Tibial artery (tissue), 4 donors: ENCODE measurements at regions not wholly inside any gene's neighbourhood (a gene's known extent, or its start where the extent isn't known, plus 50 kb on each side); places are given as distances from the start of the nearest gene placed in this dataset.
"Not testable (repeated sequence)": the region's sequence is repeated elsewhere in the genome, so short reads cannot be mapped to it uniquely, and the experiment has no call there.

Experiments used
- DNase-seq, 2 donors: peaks; one replicate each; pipeline ENCODE4 v3.0.0-alpha.2; 2019
- H3K27ac ChIP-seq, 2 donors: fragments of 200-600 bp; sonication (generic) in 1 of 2; 1 replicate in 1 of 2; 2 replicates in 1 of 2; pipeline ENCODE4 v1.5.1; 2018 to 2019; ENCODE audit warnings: mild to moderate bottlenecking in 1 of 2
- H3K27me3 ChIP-seq, 2 donors: fragments of 200-600 bp; sonication (generic) in 1 of 2; one replicate each; pipeline versions ENCODE4 v1.5.1 to v1.6.0; 2016 to 2019
- H3K36me3 ChIP-seq, 3 donors: fragments of 200-600 bp; sonication (generic) in 2 of 3; one replicate each; pipeline ENCODE4 v1.5.1; 2016 to 2019; ENCODE audit warnings: mild to moderate bottlenecking in 2 of 3
- H3K4me1 ChIP-seq, 4 donors: fragments of 200-600 bp; sonication (generic) in 2 of 4; 1 replicate in 3 of 4; 2 replicates in 1 of 4; pipeline ENCODE4 v1.5.1; 2016 to 2019
- H3K4me3 ChIP-seq, 2 donors: fragments of 200-600 bp; sonication (generic) in 1 of 2; 1 replicate in 1 of 2; 2 replicates in 1 of 2; pipeline ENCODE4 v1.5.1; 2018 to 2019; ENCODE audit warnings: mild to moderate bottlenecking in 2 of 2
- H3K9me3 ChIP-seq, 3 donors: fragments of 200-600 bp; sonication (generic) in 1 of 3; one replicate each; pipeline ENCODE4 v1.5.1; 2016 to 2019
- intact Hi-C: fragments of 100-400 bp; cut with DNase I; formaldehyde crosslinking; loops from one replicate; pipeline ENCODE4 v1.15.0; 2023; ENCODE audit warnings: low total_unique reads
- TF ChIP-seq, protein P1 (sequence below), 2 experiments: fragments of 200-600 bp in 1 of 2; fragments of 450-650 bp in 1 of 2; IDR thresholded peaks; one replicate each; pipeline ENCODE4 v1.5.1; 2017 to 2019; ENCODE audit warnings: antibody characterized with exemption in 2 of 2, mild to moderate bottlenecking in 1 of 2, moderate library complexity in 1 of 2

DNA sequence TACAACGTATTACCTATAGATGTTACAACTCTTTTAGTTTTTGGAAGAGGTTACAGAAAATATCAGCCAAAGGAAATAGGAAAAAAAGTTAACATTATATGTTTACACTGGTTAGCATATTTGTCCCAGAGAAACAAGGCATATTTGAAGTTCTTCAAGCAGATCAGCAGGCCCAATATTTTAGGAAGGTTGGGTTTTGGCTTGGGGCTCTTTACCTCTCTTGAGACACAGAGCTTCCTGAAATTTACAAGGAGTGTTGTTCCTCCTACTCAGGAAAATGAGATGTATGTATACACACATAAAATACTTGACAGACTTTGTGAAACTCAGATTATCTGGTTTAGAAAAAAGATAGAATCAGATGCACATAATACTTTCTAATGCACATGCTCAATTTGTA, 323.6 kb downstream of the HGF start:
- Histone ChIP-seq H3K27ac (no peak overlapping the region), H3K27me3 (no peaks in the 10 kb centered on the region), H3K9me3 (no peaks in the 10 kb centered on the region), H3K4me3 (no peak overlapping the region), H3K4me1 (no peaks in the 10 kb centered on the region), H3K36me3 (no peaks in the 10 kb centered on the region)
- TF ChIP-seq, protein P1, sequence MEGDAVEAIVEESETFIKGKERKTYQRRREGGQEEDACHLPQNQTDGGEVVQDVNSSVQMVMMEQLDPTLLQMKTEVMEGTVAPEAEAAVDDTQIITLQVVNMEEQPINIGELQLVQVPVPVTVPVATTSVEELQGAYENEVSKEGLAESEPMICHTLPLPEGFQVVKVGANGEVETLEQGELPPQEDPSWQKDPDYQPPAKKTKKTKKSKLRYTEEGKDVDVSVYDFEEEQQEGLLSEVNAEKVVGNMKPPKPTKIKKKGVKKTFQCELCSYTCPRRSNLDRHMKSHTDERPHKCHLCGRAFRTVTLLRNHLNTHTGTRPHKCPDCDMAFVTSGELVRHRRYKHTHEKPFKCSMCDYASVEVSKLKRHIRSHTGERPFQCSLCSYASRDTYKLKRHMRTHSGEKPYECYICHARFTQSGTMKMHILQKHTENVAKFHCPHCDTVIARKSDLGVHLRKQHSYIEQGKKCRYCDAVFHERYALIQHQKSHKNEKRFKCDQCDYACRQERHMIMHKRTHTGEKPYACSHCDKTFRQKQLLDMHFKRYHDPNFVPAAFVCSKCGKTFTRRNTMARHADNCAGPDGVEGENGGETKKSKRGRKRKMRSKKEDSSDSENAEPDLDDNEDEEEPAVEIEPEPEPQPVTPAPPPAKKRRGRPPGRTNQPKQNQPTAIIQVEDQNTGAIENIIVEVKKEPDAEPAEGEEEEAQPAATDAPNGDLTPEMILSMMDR (IDR thresholded peaks at IDR 0.05), result no peak
- DNase-seq, result no peak
- intact Hi-C loops, result no loop called here

DNA sequence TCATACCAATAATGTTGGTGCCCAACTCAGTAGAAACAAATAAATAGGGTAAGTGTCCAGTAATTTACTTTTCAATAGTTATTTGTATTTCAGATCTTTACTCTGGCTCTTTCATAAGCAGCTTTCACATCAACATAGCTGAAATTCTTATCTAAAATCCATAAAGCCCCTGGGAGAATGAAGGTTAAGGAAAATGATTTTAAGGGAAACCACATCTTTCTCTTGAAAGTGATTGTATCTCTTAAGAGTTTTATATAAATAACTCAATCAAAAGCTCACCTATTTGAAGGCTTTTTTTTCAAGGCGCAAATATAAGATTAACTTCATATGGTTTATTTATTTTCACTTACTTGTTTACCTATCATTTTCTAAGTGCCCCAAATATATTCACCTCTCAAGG, 324.4 kb downstream of the HGF start:
- DNase-seq, result no peak
- H3K27ac ChIP-seq, result no peak overlapping the region
- intact Hi-C loops, result no loop called here
- no peaks in the 10 kb centered on the region for H3K36me3 ChIP-seq
- no peaks in the 10 kb centered on the region for H3K4me1 ChIP-seq
- TF ChIP-seq, protein P1 (IDR thresholded peaks at IDR 0.05), result no peak
- H3K4me3 ChIP-seq, result no peak overlapping the region
- no peaks in the 10 kb centered on the region for H3K9me3 ChIP-seq
- H3K27me3 ChIP-seq, result no peaks in the 10 kb centered on the region

DNA sequence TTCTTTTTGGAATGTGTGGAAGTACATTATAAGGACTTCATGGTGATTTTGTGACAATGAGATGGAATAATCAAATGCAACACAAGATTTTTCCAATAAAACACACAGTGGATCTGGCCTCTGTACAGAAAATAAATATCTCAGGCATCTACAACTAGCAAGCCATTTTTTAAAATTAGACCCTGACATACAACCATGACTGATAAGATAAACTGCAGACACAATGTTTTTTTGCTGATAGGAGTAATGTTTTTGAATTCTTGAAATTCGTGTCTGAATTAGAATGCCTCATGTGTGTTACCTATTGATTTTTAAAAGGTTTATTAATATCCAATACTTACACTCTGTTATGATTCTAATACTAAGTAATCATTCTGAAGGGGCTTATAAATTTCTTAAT, 328.1 kb downstream of the HGF start:
- Histone ChIP-seq H3K9me3 (no peaks in the 10 kb centered on the region), H3K4me1 (no peaks in the 10 kb centered on the region), H3K4me3 (no peak overlapping the region), H3K36me3 (no peaks in the 10 kb centered on the region), H3K27ac (no peak overlapping the region), H3K27me3 (no peaks in the 10 kb centered on the region)
- TF ChIP-seq, protein P1 (IDR thresholded peaks at IDR 0.05), result no peak
- no peak for DNase-seq
- intact Hi-C loops, result no loop called here

DNA sequence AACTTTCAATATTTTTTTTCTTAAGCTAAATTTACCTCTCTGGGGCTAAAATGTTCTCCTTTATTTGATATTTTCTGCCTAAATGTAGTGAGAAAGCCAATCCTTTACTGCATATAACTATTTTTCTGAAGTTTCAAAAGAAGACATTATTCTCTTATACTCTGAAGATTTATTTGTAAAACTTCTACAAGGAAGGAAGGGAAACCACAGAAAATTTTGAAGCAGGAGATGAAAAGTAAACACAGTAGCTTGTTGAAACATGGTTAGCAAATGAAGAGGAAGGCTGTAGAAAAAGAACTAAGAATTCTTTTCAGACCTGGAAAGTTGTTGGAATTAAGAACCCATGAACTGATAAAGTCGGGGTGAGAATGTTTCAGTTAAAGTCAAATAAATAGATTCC, 330.3 kb downstream of the HGF start:
- Histone ChIP-seq H3K4me3 (no peak overlapping the region), H3K27me3 (no peaks in the 10 kb centered on the region), H3K27ac (no peak overlapping the region), H3K9me3 (no peaks in the 10 kb centered on the region), H3K4me1 (no peaks in the 10 kb centered on the region), H3K36me3 (no peaks in the 10 kb centered on the region)
- intact Hi-C loops, result no loop called here
- TF ChIP-seq, protein P1 (IDR thresholded peaks at IDR 0.05), result no peak
- no peak for DNase-seq

DNA sequence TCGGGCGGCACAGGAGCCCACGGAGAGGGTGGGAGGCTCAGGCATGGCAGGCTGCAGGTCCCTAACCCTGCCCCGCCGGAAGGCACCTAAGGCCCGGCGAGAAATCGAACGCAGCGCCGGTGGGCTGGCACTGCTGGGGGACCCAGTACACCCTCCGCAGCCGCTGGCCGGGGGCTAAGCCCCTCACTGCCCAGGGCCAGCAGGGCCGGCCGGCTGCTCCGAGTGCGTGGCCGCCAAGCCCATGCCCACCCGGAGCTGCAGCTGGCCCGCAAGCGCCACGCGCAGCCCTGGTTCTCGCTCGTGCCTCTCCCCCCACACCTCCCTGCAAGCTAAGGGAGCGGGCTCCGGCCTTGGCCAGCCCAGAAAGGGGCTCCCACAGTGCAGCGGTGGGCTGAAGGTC, 332.7 kb downstream of the HGF start:
- DNase-seq, H3K4me3 ChIP-seq, H3K36me3 ChIP-seq, intact Hi-C loops, H3K27ac ChIP-seq, H3K4me1 ChIP-seq, H3K9me3 ChIP-seq, H3K27me3 ChIP-seq: not testable (repeated sequence)

DNA sequence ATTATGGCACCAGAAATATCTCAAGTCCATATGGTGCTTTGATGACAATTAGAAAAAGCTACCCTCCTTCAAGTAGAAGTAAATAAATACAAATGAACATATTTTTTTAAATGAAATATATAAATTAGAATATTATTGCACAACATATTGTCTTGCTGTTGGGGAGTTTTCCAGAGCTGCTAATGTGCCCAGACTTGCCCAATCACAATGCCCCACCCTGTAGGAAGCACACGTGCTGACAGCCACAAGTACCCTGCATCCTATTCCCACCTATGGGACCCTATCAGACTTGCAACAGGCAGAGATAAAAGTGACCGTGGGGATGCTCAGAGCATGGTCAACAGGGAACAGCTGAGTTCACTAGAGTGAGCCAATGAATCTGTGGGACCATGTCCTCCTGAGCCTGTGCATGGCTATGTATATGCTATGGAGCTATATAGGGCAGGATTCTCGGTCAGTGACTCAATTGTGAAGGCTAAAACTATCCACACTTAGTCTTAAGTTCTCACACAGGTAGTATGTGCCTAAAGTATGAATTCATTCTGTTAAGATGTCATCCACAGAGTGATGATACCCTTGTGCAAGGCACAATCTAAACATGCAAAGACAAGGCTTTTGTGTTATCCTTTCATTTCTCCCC, 336.0 kb downstream of the HGF start:
- Histone ChIP-seq H3K27ac (no peak overlapping the region), H3K4me1 (no peaks in the 10 kb centered on the region), H3K9me3 (no peaks in the 10 kb centered on the region), H3K36me3 (no peaks in the 10 kb centered on the region), H3K4me3 (no peak overlapping the region), H3K27me3 (no peaks in the 10 kb centered on the region)
- intact Hi-C loops, result no loop called here
- DNase-seq, result no peak
- TF ChIP-seq, protein P1 (IDR thresholded peaks at IDR 0.05), result no peak
